NB4 (cell line): ENCODE measurements at regions not wholly inside any gene's neighbourhood (a gene's known extent, or its start where the extent isn't known, plus 50 kb on each side); places are given as distances from the start of the nearest gene placed in this dataset.
"Not testable (repeated sequence)": the region's sequence is repeated elsewhere in the genome, so short reads cannot be mapped to it uniquely, and the experiment has no call there.

Experiments
- DNase-seq: peaks from one replicate; pipeline ENCODE4 v3.0.0; 2010; ENCODE audit warnings: low read depth
- H3K4me3 ChIP-seq: one replicate; pipeline ENCODE4 v1.5.1; 2011; ENCODE audit warnings: mild to moderate bottlenecking, low read depth, low read length, moderate library complexity
- CTCF ChIP-seq: IDR thresholded peaks from one replicate; pipeline ENCODE4 v1.5.1; 2012; ENCODE audit warnings: low read depth, low read length
- MAX ChIP-seq: IDR thresholded peaks from 2 replicates; pipeline ENCODE4 v1.6.1; 2011; ENCODE audit warnings: low read depth, low read length
- MYC ChIP-seq: IDR thresholded peaks from 2 replicates; pipeline ENCODE4 v1.6.1; 2011; ENCODE audit warnings: low read depth, low read length
- POLR2A ChIP-seq: IDR thresholded peaks from 2 replicates; pipeline ENCODE4 v1.6.1; 2011; ENCODE audit warnings: mild to moderate bottlenecking; ENCODE audit not compliant: insufficient read length; ENCODE audit errors: extremely low read depth

- no peak overlapping the region for H3K4me3 ChIP-seq
- no peak for TF ChIP-seq POLR2A
- no peak for TF ChIP-seq CTCF
- TF ChIP-seq MAX = no peak
- TF ChIP-seq MYC = no peak
- no peak for DNase-seq
Measured at GRCh38 chr6:56827908-56828649, 126.8 kb upstream of the BEND6 start.

- not testable (repeated sequence) for DNase-seq, H3K4me3 ChIP-seq
Measured at GRCh38 chr6:56824431-56824830, 130.5 kb upstream of the BEND6 start.

GRCh38 chr6:56821005-56821432, 133.9 kb upstream of the BEND6 start:
- DNase-seq = no peak
- H3K4me3 ChIP-seq = no peak overlapping the region
- no peak for TF ChIP-seq MAX
- no peak for TF ChIP-seq MYC
- TF ChIP-seq POLR2A = no peak
- TF ChIP-seq CTCF = no peak

- no peak overlapping the region for H3K4me3 ChIP-seq
- no peak for TF ChIP-seq POLR2A
- TF ChIP-seq MAX = no peak
- no peak for TF ChIP-seq MYC
- no peak for DNase-seq
Measured at GRCh38 chr6:56820060-56820459, 134.8 kb upstream of the BEND6 start.

- DNase-seq = no peak
- no peak overlapping the region for H3K4me3 ChIP-seq
- TF ChIP-seq MYC (no peak), CTCF (no peak), POLR2A (no peak), MAX (no peak)
Measured at GRCh38 chr6:56819604-56820003, 135.3 kb upstream of the BEND6 start.

GRCh38 chr6:56816370-56816769, 138.5 kb upstream of the BEND6 start:
- DNase-seq = no peak
- no peak for TF ChIP-seq MAX
- TF ChIP-seq CTCF = no peak
- H3K4me3 ChIP-seq = no peak overlapping the region

- TF ChIP-seq MYC (no peak), MAX (no peak), CTCF (no peak), POLR2A (no peak)
- no peak for DNase-seq
- no peak overlapping the region for H3K4me3 ChIP-seq
Measured at GRCh38 chr6:56815436-56815835, 139.5 kb upstream of the BEND6 start.
